ENCODE measurements at regions not wholly inside any gene's neighbourhood (a gene's known extent, or its start where the extent isn't known, plus 50 kb on each side); places are given as distances from the start of the nearest gene placed in this dataset.

DNA sequence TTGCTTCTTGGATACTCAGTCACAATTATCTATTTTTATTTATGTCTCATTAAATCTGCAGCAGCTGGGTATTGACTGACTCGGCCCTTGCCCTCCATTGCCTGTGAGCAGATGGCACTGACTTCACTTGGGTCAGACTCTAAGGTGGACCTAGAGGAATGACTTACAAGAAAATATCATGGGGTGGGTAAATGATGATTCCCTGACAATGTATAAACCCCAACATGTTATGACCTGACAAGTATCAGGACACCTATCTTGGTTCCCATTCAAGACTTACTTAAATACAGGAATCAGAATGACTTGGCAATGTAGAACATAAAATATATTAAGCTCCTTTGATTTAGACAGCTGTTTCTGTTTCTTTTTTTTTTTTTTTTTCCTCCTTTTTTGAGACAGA lies 953.5 kb downstream of the CDH11 start:
- TF ChIP-seq, protein P1, sequence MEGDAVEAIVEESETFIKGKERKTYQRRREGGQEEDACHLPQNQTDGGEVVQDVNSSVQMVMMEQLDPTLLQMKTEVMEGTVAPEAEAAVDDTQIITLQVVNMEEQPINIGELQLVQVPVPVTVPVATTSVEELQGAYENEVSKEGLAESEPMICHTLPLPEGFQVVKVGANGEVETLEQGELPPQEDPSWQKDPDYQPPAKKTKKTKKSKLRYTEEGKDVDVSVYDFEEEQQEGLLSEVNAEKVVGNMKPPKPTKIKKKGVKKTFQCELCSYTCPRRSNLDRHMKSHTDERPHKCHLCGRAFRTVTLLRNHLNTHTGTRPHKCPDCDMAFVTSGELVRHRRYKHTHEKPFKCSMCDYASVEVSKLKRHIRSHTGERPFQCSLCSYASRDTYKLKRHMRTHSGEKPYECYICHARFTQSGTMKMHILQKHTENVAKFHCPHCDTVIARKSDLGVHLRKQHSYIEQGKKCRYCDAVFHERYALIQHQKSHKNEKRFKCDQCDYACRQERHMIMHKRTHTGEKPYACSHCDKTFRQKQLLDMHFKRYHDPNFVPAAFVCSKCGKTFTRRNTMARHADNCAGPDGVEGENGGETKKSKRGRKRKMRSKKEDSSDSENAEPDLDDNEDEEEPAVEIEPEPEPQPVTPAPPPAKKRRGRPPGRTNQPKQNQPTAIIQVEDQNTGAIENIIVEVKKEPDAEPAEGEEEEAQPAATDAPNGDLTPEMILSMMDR (IDR thresholded peaks at IDR 0.05) = no peak
- no peak for TF ChIP-seq POLR2A (IDR thresholded peaks at IDR 0.05)
